ENCODE measurements at regions not wholly inside any gene's neighbourhood (a gene's known extent, or its start where the extent isn't known, plus 50 kb on each side); places are given as distances from the start of the nearest gene placed in this dataset.

GRCh38 chr2:133943108-133943507 is 310.8 kb upstream of the MGAT5 start:
- DNase-seq (ENCODE audit: low read depth in 2 of 2), result no peak

- DNase-seq (ENCODE audit: low read depth in 2 of 2), result no peak
These were observed 308.8 kb upstream of the MGAT5 start for GRCh38 chr2:133945089-133945488.

- no peak for DNase-seq (ENCODE audit: low read depth in 2 of 2)
These were observed 306.8 kb upstream of the MGAT5 start for GRCh38 chr2:133947057-133947456.

- no peak for DNase-seq (ENCODE audit: low read depth in 2 of 2)
These were observed 305.1 kb upstream of the MGAT5 start for GRCh38 chr2:133948610-133949290.

GRCh38 chr2:133949595-133949994 is 304.3 kb upstream of the MGAT5 start:
- no peak for DNase-seq (ENCODE audit: low read depth in 2 of 2)

GRCh38 chr2:133951209-133951608 is 302.7 kb upstream of the MGAT5 start:
- DNase-seq (ENCODE audit: low read depth in 2 of 2), result no peak

GRCh38 chr2:133952420-133952819 is 301.5 kb upstream of the MGAT5 start:
- DNase-seq (ENCODE audit: low read depth in 2 of 2), result no peak

GRCh38 chr2:133952896-133953295 is 301.0 kb upstream of the MGAT5 start:
- DNase-seq (ENCODE audit: low read depth in 2 of 2), result no peak

GRCh38 chr2:133953524-133953923 is 300.3 kb upstream of the MGAT5 start:
- DNase-seq (ENCODE audit: low read depth in 2 of 2), result no peak

GRCh38 chr2:133954636-133955035 is 299.2 kb upstream of the MGAT5 start:
- no peak for DNase-seq (ENCODE audit: low read depth in 2 of 2)

GRCh38 chr2:133955169-133955568 is 298.7 kb upstream of the MGAT5 start:
- DNase-seq (ENCODE audit: low read depth in 2 of 2), result no peak

- no peak for DNase-seq (ENCODE audit: low read depth in 2 of 2)
These were observed 297.4 kb upstream of the MGAT5 start for GRCh38 chr2:133956434-133956935.

- no peak for DNase-seq (ENCODE audit: low read depth in 2 of 2)
These were observed 296.0 kb upstream of the MGAT5 start for GRCh38 chr2:133957724-133958480.

GRCh38 chr2:133959066-133959465 is 294.8 kb upstream of the MGAT5 start:
- no peak for DNase-seq (ENCODE audit: low read depth in 2 of 2)

GRCh38 chr2:133966720-133967304 is 287.1 kb upstream of the MGAT5 start:
- DNase-seq (ENCODE audit: low read depth in 2 of 2), result no peak

GRCh38 chr2:133967326-133967725 is 286.5 kb upstream of the MGAT5 start:
- DNase-seq (ENCODE audit: low read depth in 2 of 2), result no peak

GRCh38 chr2:133968446-133968845 is 285.4 kb upstream of the MGAT5 start:
- no peak for DNase-seq (ENCODE audit: low read depth in 2 of 2)

GRCh38 chr2:133970641-133971040 is 283.2 kb upstream of the MGAT5 start:
- DNase-seq (ENCODE audit: low read depth in 2 of 2), result no peak

- no peak for DNase-seq (ENCODE audit: low read depth in 2 of 2)
These were observed 281.6 kb upstream of the MGAT5 start for GRCh38 chr2:133972297-133972696.

- DNase-seq (ENCODE audit: low read depth in 2 of 2), result peak; percentile 9 to 12
These were observed 281.1 kb upstream of the MGAT5 start for GRCh38 chr2:133972786-133973185.

- no peak for DNase-seq (ENCODE audit: low read depth in 2 of 2)
These were observed 279.5 kb upstream of the MGAT5 start for GRCh38 chr2:133974353-133974752.

GRCh38 chr2:133975135-133975534 is 278.7 kb upstream of the MGAT5 start:
- no peak for DNase-seq (ENCODE audit: low read depth in 2 of 2)

Data from fibroblast of skin of left biceps (primary cell).